ENCODE measurements at regions not wholly inside any gene's neighbourhood (a gene's known extent, or its start where the extent isn't known, plus 50 kb on each side); places are given as distances from the start of the nearest gene placed in this dataset.

GRCh38 chrX:39202641-39203040 is 401.4 kb downstream of the MID1IP1 start:
- H3K36me3 ChIP-seq, result no peaks in the 10 kb centered on the region
- H3K4me3 ChIP-seq, result no peak overlapping the region
- no peak overlapping the region for H3K27ac ChIP-seq
- no peaks in the 10 kb centered on the region for H3K27me3 ChIP-seq
- TF ChIP-seq POLR2A (IDR thresholded peaks at IDR 0.05) (no peak), CTCF (IDR thresholded peaks at IDR 0.05) (no peak)
- H3K4me1 ChIP-seq, result no peaks in the 10 kb centered on the region
- WGBS, 2 donors, result 78 to 80% methylated on average over 1 of the region's 1 CpG
- no peaks in the 10 kb centered on the region for H3K9me3 ChIP-seq
- DNase-seq, result no peak
- intact Hi-C loops (cut with DNase I), result no loop called here

GRCh38 chrX:39203427-39203826 is 402.2 kb downstream of the MID1IP1 start:
- H3K27me3 ChIP-seq, result no peaks in the 10 kb centered on the region
- WGBS, 2 donors, result 47 to 60% methylated on average over 2 of the region's 3 CpGs

DNA sequence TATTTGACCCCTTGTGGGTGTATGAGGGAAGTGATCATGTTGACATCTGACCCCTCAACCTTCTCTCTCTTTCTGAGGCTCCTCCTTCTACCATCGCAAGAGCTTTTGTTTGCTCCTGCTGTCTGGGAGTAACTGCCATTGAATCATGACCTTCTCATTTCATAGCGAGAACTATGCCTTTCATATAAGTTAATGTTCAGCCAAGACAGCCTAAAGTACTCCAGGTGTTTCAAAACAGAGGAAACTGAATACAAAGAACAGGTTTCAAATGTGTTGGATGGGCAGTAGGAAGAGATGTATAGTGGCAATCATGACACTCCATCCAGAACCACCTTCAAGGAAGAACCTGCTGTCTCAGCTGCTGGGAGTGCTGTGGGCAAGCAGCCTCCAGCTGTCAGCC is 403.1 kb downstream of the MID1IP1 start:
- H3K4me3 ChIP-seq, result no peak overlapping the region
- WGBS, 2 donors, result 63 to 100% methylated on average over 2 of the region's 2 CpGs
- no peak overlapping the region for H3K27ac ChIP-seq
- no peaks in the 10 kb centered on the region for H3K9me3 ChIP-seq
- intact Hi-C loops (cut with DNase I), result no loop called here
- no peak for DNase-seq
- no peaks in the 10 kb centered on the region for H3K36me3 ChIP-seq
- no peaks in the 10 kb centered on the region for H3K27me3 ChIP-seq
- TF ChIP-seq POLR2A (IDR thresholded peaks at IDR 0.05) (no peak), CTCF (IDR thresholded peaks at IDR 0.05) (no peak)
- no peaks in the 10 kb centered on the region for H3K4me1 ChIP-seq

More at GRCh38 chrX:39203427-39203826, 402.2 kb downstream of the MID1IP1 start:
- no peak for DNase-seq
- Histone ChIP-seq H3K4me3 (no peak overlapping the region), H3K9me3 (no peaks in the 10 kb centered on the region), H3K36me3 (no peaks in the 10 kb centered on the region), H3K27ac (no peak overlapping the region), H3K4me1 (no peaks in the 10 kb centered on the region)
- no peak for TF ChIP-seq CTCF (IDR thresholded peaks at IDR 0.05)
- no peak for TF ChIP-seq POLR2A (IDR thresholded peaks at IDR 0.05)
- intact Hi-C loops (cut with DNase I), result no loop called here

GRCh38 chrX:39204945-39205344 is 403.7 kb downstream of the MID1IP1 start:
- no peaks in the 10 kb centered on the region for H3K27me3 ChIP-seq
- H3K36me3 ChIP-seq, result no peaks in the 10 kb centered on the region
- intact Hi-C loops (cut with DNase I), result no loop called here
- no peak overlapping the region for H3K27ac ChIP-seq
- no peaks in the 10 kb centered on the region for H3K9me3 ChIP-seq
- WGBS, 2 donors, result 71 to 80% methylated on average over 1 of the region's 1 CpG
- no peak for TF ChIP-seq CTCF (IDR thresholded peaks at IDR 0.05)
- TF ChIP-seq POLR2A (IDR thresholded peaks at IDR 0.05), result no peak
- H3K4me3 ChIP-seq, result no peak overlapping the region
- H3K4me1 ChIP-seq, result no peaks in the 10 kb centered on the region
- DNase-seq, result no peak

- TF ChIP-seq POLR2A (IDR thresholded peaks at IDR 0.05) (no peak), CTCF (IDR thresholded peaks at IDR 0.05) (no peak)
- intact Hi-C loops (cut with DNase I), result no loop called here
- Histone ChIP-seq H3K9me3 (no peaks in the 10 kb centered on the region), H3K36me3 (no peaks in the 10 kb centered on the region), H3K27ac (no peak overlapping the region), H3K27me3 (no peaks in the 10 kb centered on the region), H3K4me1 (no peaks in the 10 kb centered on the region), H3K4me3 (no peak overlapping the region)
- no peak for DNase-seq
- WGBS, 2 donors, result 26 to 58% methylated on average over 4 of the region's 4 CpGs
Measured at GRCh38 chrX:39205467-39205866, 404.2 kb downstream of the MID1IP1 start.
